OCI-LY1 (cell line): ENCODE measurements at regions not wholly inside any gene's neighbourhood (a gene's known extent, or its start where the extent isn't known, plus 50 kb on each side); places are given as distances from the start of the nearest gene placed in this dataset.

Experiments
- H2AFZ ChIP-seq: fragments of 200-600 bp; sonication (generic), shearing (Covaris generic); 2 replicates; pipeline ENCODE4 v1.6.0; 2014; ENCODE audit warnings: antibody characterized with exemption, mild to moderate bottlenecking, low read length
- H3F3A ChIP-seq: fragments of 200-600 bp; sonication (generic), shearing (Covaris generic); 2 replicates; pipeline ENCODE4 v1.6.0; 2014; ENCODE audit warnings: mild to moderate bottlenecking, antibody characterized with exemption, low read length, moderate library complexity; ENCODE audit not compliant: insufficient read depth
- H3K27ac ChIP-seq: fragments of 200-600 bp; sonication (generic); 2 replicates; pipeline ENCODE4 v1.5.1; 2014; ENCODE audit warnings: low read length, mixed run types, mild to moderate bottlenecking, low read depth; ENCODE audit not compliant: poor library complexity, severe bottlenecking
- H3K27me3 ChIP-seq: fragments of 200-600 bp; sonication (generic); 2 replicates; pipeline ENCODE4 v1.6.0; 2014; ENCODE audit warnings: antibody characterized with exemption, mild to moderate bottlenecking, low read length, moderate library complexity; ENCODE audit not compliant: insufficient read depth
- H3K36me3 ChIP-seq: fragments of 200-600 bp; sonication (generic); 2 replicates; pipeline ENCODE4 v1.6.1; 2014; ENCODE audit warnings: mild to moderate bottlenecking, antibody characterized with exemption, low read length, moderate library complexity, mixed read lengths; ENCODE audit not compliant: insufficient read depth
- H3K4me1 ChIP-seq: fragments of 200-600 bp; sonication (generic); 2 replicates; pipeline ENCODE4 v1.5.1; 2014; ENCODE audit warnings: mild to moderate bottlenecking, low read length, moderate library complexity; ENCODE audit not compliant: insufficient read depth, severe bottlenecking
- H3K4me2 ChIP-seq: fragments of 200-600 bp; sonication (generic), shearing (Covaris generic); 2 replicates; pipeline ENCODE4 v1.6.1; 2014; ENCODE audit warnings: low read length
- H3K4me3 ChIP-seq: fragments of 200-600 bp; sonication (generic); 2 replicates; pipeline ENCODE4 v1.5.1; 2014; ENCODE audit warnings: low read length, low read depth, mild to moderate bottlenecking, mixed read lengths; ENCODE audit not compliant: poor library complexity, severe bottlenecking
- H3K79me2 ChIP-seq: fragments of 200-600 bp; shearing (Covaris generic); 2 replicates; pipeline ENCODE4 v1.6.1; 2016; ENCODE audit warnings: mixed run types, low read length, mixed read lengths; ENCODE audit not compliant: insufficient read depth
- H3K9ac ChIP-seq: fragments of 200-600 bp; sonication (generic), shearing (Covaris generic); 2 replicates; pipeline ENCODE4 v1.6.1; 2014; ENCODE audit warnings: mild to moderate bottlenecking, low read length, mixed read lengths
- H3K9me2 ChIP-seq: fragments of 200-600 bp; sonication (generic), shearing (Covaris generic); 2 replicates; pipeline ENCODE4 v1.6.1; 2014; ENCODE audit warnings: low read depth, mild to moderate bottlenecking, low read length, mixed read lengths
- H3K9me3 ChIP-seq: fragments of 200-600 bp; shearing (Covaris generic); 2 replicates; pipeline ENCODE4 v1.6.1; 2014; ENCODE audit warnings: low read length, mixed read lengths
- H4K20me1 ChIP-seq: fragments of 200-600 bp; sonication (generic), shearing (Covaris generic); 2 replicates; pipeline ENCODE4 v1.6.0; 2016; ENCODE audit warnings: mild to moderate bottlenecking, low read length; ENCODE audit not compliant: insufficient read depth
- EZH2 ChIP-seq: fragments of 200-600 bp; sonication (generic), shearing (Covaris generic); IDR thresholded peaks from 2 replicates; pipeline ENCODE4 v1.8.0; 2017; ENCODE audit warnings: borderline replicate concordance, mixed run types, mild to moderate bottlenecking, antibody characterized with exemption, low read length, moderate library complexity, mixed read lengths
- TF ChIP-seq, protein P1 (sequence below): fragments of 200-600 bp; sonication (generic), shearing (Covaris generic); IDR thresholded peaks from 2 replicates; pipeline ENCODE4 v1.5.1; 2017; ENCODE audit warnings: mild to moderate bottlenecking, antibody characterized with exemption, low read length, moderate library complexity, mixed read lengths

- H3K27me3 ChIP-seq: no peaks in the 10 kb centered on the region
- no peak overlapping the region for H3K4me3 ChIP-seq
- no peak overlapping the region for H3K4me2 ChIP-seq
- no peaks in the 10 kb centered on the region for H3K4me1 ChIP-seq
- H3F3A ChIP-seq: no peaks in the 10 kb centered on the region
- H3K9me3 ChIP-seq: no peaks in the 10 kb centered on the region
- no peaks in the 10 kb centered on the region for H3K36me3 ChIP-seq
- no peaks in the 10 kb centered on the region for H3K9me2 ChIP-seq
- no peaks in the 10 kb centered on the region for H3K79me2 ChIP-seq
- no peak overlapping the region for H3K9ac ChIP-seq
- H4K20me1 ChIP-seq: no peaks in the 10 kb centered on the region
- H3K27ac ChIP-seq: no peak overlapping the region
- H2AFZ ChIP-seq: no peak overlapping the region
- TF ChIP-seq EZH2: no peak
- TF ChIP-seq, protein P1, sequence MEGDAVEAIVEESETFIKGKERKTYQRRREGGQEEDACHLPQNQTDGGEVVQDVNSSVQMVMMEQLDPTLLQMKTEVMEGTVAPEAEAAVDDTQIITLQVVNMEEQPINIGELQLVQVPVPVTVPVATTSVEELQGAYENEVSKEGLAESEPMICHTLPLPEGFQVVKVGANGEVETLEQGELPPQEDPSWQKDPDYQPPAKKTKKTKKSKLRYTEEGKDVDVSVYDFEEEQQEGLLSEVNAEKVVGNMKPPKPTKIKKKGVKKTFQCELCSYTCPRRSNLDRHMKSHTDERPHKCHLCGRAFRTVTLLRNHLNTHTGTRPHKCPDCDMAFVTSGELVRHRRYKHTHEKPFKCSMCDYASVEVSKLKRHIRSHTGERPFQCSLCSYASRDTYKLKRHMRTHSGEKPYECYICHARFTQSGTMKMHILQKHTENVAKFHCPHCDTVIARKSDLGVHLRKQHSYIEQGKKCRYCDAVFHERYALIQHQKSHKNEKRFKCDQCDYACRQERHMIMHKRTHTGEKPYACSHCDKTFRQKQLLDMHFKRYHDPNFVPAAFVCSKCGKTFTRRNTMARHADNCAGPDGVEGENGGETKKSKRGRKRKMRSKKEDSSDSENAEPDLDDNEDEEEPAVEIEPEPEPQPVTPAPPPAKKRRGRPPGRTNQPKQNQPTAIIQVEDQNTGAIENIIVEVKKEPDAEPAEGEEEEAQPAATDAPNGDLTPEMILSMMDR: no peak
These were observed 738.1 kb upstream of the NCAM2 start for GRCh38 chr21:20260124-20260523.

DNA sequence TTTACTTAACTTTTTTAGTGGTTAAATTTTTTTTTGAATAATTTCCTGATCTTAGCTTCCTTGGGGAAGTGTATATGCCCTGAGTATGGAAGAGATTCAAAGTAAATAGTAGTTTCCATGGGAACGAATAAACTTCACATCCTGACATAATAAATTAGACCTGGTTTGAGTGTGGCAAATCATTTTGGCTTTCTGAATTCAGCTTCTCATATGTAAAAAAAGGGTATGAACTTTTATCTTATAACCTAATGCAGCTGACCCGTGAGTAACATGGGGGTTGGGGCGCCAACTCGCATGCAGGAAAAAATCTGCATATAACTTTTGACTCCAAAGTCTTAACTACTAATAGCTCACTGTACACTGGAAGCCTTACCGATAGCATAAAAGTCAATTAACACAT, 736.8 kb upstream of the NCAM2 start:
- no peaks in the 10 kb centered on the region for H3F3A ChIP-seq
- no peak overlapping the region for H2AFZ ChIP-seq
- no peaks in the 10 kb centered on the region for H3K9me2 ChIP-seq
- H3K4me3 ChIP-seq: no peak overlapping the region
- H3K36me3 ChIP-seq: no peaks in the 10 kb centered on the region
- H4K20me1 ChIP-seq: no peaks in the 10 kb centered on the region
- H3K4me1 ChIP-seq: no peaks in the 10 kb centered on the region
- H3K9ac ChIP-seq: no peak overlapping the region
- H3K4me2 ChIP-seq: no peak overlapping the region
- H3K79me2 ChIP-seq: no peaks in the 10 kb centered on the region
- no peak overlapping the region for H3K27ac ChIP-seq
- no peak for TF ChIP-seq EZH2
- no peaks in the 10 kb centered on the region for H3K9me3 ChIP-seq
- H3K27me3 ChIP-seq: no peaks in the 10 kb centered on the region

DNA sequence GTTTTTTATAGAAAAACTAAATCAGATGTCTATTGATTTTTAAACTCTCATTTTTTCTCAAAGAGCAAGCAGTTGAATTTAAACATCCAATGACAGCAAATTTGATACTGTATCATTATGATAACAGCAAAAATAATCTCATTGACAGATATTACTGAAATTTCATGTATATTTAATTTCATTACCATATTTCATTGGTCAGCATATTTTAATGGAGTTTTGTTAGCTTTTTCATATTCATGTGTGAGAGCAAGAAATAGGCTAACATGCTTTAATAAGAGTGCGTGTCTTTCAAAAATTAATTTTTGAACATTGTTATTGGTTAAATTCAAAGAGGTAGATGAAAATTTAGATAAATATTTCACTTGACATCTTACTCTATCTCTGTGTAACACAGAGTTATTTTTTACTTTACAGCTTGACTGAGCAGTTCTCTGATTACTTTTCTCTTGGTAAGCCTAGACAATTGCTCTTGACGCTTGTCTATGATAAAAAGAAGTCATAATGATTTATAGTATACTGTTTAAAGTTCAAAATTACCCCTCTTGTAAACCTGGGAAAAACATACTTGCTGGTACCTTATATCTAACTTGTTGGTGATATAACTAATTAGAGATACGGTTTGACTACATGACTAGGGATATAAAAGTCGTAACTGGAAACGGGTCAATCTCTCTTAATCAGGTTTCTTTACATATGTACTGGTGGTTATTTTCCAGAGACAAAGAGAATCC, 732.3 kb upstream of the NCAM2 start:
- no peak overlapping the region for H3K9ac ChIP-seq
- no peaks in the 10 kb centered on the region for H3K4me1 ChIP-seq
- no peaks in the 10 kb centered on the region for H3F3A ChIP-seq
- no peak overlapping the region for H3K4me3 ChIP-seq
- no peak overlapping the region for H3K4me2 ChIP-seq
- H4K20me1 ChIP-seq: no peaks in the 10 kb centered on the region
- no peaks in the 10 kb centered on the region for H3K36me3 ChIP-seq
- H3K9me3 ChIP-seq: no peaks in the 10 kb centered on the region
- no peak overlapping the region for H2AFZ ChIP-seq
- H3K27me3 ChIP-seq: no peaks in the 10 kb centered on the region
- no peaks in the 10 kb centered on the region for H3K9me2 ChIP-seq
- H3K27ac ChIP-seq: no peak overlapping the region
- TF ChIP-seq, protein P1: no peak
- TF ChIP-seq EZH2: no peak
- no peaks in the 10 kb centered on the region for H3K79me2 ChIP-seq

- no peaks in the 10 kb centered on the region for H3K4me1 ChIP-seq
- no peak overlapping the region for H2AFZ ChIP-seq
These were observed 731.8 kb upstream of the NCAM2 start for GRCh38 chr21:20266441-20266710.

More at GRCh38 chr21:20266441-20266710, 731.8 kb upstream of the NCAM2 start:
- Histone ChIP-seq H3K27ac (no peak overlapping the region), H3K4me3 (no peak overlapping the region), H4K20me1 (no peaks in the 10 kb centered on the region), H3K9ac (no peak overlapping the region), H3K9me3 (no peaks in the 10 kb centered on the region), H3K79me2 (no peaks in the 10 kb centered on the region), H3K9me2 (no peaks in the 10 kb centered on the region), H3K4me2 (no peak overlapping the region), H3K27me3 (no peaks in the 10 kb centered on the region), H3K36me3 (no peaks in the 10 kb centered on the region), H3F3A (no peaks in the 10 kb centered on the region)
- no peak for TF ChIP-seq EZH2
- TF ChIP-seq, protein P1: no peak
